Bone marrow (tissue), 2 donors: ENCODE measurements at regions not wholly inside any gene's neighbourhood (a gene's known extent, or its start where the extent isn't known, plus 50 kb on each side); places are given as distances from the start of the nearest gene placed in this dataset.

Experiments
- DNase-seq, 2 donors: peaks; one replicate each; lab custom pipeline; 2025; lab: John Stamatoyannopoulos, UW

- DNase-seq: no peak
These were observed 545.4 kb downstream of the TUSC7 start for GRCh38 chr3:117254985-117255384.

GRCh38 chr3:117255736-117256135 lies 546.2 kb downstream of the TUSC7 start:
- no peak for DNase-seq

- DNase-seq: no peak
These were observed 552.4 kb downstream of the TUSC7 start for GRCh38 chr3:117261983-117262421.

- DNase-seq: no peak
These were observed 553.7 kb downstream of the TUSC7 start for GRCh38 chr3:117263270-117263669.

- DNase-seq: no peak
These were observed 554.2 kb downstream of the TUSC7 start for GRCh38 chr3:117263745-117264144.

- no peak for DNase-seq
These were observed 554.8 kb downstream of the TUSC7 start for GRCh38 chr3:117264204-117264994.

- no peak for DNase-seq
These were observed 557.2 kb downstream of the TUSC7 start for GRCh38 chr3:117266806-117267205.

- no peak for DNase-seq
These were observed 558.7 kb downstream of the TUSC7 start for GRCh38 chr3:117268318-117268717.

- DNase-seq: no peak
These were observed 562.7 kb downstream of the TUSC7 start for GRCh38 chr3:117272274-117272673.

GRCh38 chr3:117272876-117273523 lies 563.4 kb downstream of the TUSC7 start:
- no peak for DNase-seq

GRCh38 chr3:117277816-117278215 lies 568.2 kb downstream of the TUSC7 start:
- no peak for DNase-seq

GRCh38 chr3:117278424-117279190 lies 569.0 kb downstream of the TUSC7 start:
- DNase-seq: no peak

- DNase-seq: no peak
These were observed 571.8 kb downstream of the TUSC7 start for GRCh38 chr3:117281371-117281770.

GRCh38 chr3:117282566-117282965 lies 573.0 kb downstream of the TUSC7 start:
- DNase-seq: no peak

- DNase-seq: no peak
These were observed 576.2 kb downstream of the TUSC7 start for GRCh38 chr3:117285737-117286136.

GRCh38 chr3:117286488-117286887 lies 576.9 kb downstream of the TUSC7 start:
- DNase-seq: no peak

GRCh38 chr3:117287602-117288001 lies 578.0 kb downstream of the TUSC7 start:
- no peak for DNase-seq

- DNase-seq: no peak
These were observed 581.9 kb downstream of the TUSC7 start for GRCh38 chr3:117291476-117291875.

- DNase-seq: no peak
These were observed 587.5 kb downstream of the TUSC7 start for GRCh38 chr3:117297065-117297464.

GRCh38 chr3:117297541-117297940 lies 588.0 kb downstream of the TUSC7 start:
- no peak for DNase-seq

- DNase-seq: no peak
These were observed 588.7 kb downstream of the TUSC7 start for GRCh38 chr3:117298273-117298672.

- DNase-seq: no peak
These were observed 592.8 kb downstream of the TUSC7 start for GRCh38 chr3:117302428-117302827.

GRCh38 chr3:117303443-117303842 lies 593.9 kb downstream of the TUSC7 start:
- DNase-seq: no peak
